ENCODE measurements at regions not wholly inside any gene's neighbourhood (a gene's known extent, or its start where the extent isn't known, plus 50 kb on each side); places are given as distances from the start of the nearest gene placed in this dataset.
"Not testable (repeated sequence)": the region's sequence is repeated elsewhere in the genome, so short reads cannot be mapped to it uniquely, and the experiment has no call there.

GRCh38 chr5:108528655-108529054 is 146.8 kb upstream of the FBXL17 start:
- DNase-seq, result no peak

DNA sequence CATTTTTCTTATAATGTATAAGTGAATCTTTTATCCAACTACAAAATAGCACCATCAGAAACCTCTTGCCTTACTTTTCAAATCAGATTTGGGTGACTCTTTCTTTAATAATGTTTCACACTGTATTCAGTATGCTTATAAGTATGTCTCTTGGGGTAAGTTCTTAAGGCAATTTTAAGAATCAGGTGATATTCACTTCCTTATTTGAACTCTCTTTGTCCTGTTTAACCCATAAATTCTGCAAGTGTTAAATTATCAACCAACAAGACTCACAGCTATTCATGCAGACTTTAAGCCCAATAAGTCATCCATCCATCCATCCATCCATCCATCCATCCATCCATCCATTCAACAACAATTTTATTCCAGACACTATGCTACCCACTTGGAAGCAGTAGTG is 142.7 kb upstream of the FBXL17 start:
- no peak for DNase-seq

- no peak for DNase-seq
These were observed 141.5 kb upstream of the FBXL17 start for GRCh38 chr5:108523360-108523759.

GRCh38 chr5:108521841-108522506 is 140.1 kb upstream of the FBXL17 start:
- DNase-seq, result peak; percentile 34 to 44

GRCh38 chr5:108521011-108521700 is 139.3 kb upstream of the FBXL17 start:
- DNase-seq, result no peak

DNA sequence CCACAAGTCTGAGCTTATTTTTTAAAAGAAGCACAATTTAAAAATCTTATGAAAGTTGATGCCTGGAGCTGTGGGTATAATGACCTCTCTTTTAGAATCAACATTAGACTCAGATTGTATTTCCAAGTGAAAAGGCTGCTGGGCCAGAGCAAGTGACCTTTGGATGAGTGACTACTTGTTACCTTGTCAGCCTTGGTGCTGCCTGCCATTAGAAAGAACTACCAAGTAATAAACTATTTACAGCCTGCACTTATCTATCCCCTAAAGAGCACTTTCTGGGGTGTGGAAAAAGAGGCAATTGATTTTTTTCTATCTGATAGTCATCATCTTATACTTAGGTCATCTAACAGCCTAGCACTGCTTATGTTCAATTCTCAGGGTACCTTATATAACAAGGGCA is 134.9 kb upstream of the FBXL17 start:
- DNase-seq, result no peak

GRCh38 chr5:108515517-108516105 is 133.7 kb upstream of the FBXL17 start:
- DNase-seq, result no peak

DNA sequence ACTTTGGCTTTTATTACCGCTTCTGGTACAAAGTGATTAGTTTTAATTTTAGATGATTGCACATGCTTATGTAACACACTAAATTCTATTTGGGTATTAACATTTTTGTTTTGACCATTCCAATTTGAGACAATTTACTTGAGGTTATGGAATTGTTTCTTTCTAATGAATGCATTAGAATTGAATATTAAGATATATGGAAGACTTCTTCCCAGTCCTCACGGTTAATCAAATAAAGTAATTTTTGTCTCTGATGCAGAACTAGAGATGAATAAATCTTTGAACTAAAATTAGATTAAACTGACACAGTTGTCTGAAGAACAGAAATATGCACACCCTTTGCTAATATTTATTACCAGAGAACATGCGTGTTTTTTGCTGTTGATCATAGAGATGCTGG is 127.1 kb upstream of the FBXL17 start:
- no peak for DNase-seq

GRCh38 chr5:108507631-108508030 is 125.7 kb upstream of the FBXL17 start:
- no peak for DNase-seq

GRCh38 chr5:108505608-108506007 is 123.7 kb upstream of the FBXL17 start:
- DNase-seq, result no peak

DNA sequence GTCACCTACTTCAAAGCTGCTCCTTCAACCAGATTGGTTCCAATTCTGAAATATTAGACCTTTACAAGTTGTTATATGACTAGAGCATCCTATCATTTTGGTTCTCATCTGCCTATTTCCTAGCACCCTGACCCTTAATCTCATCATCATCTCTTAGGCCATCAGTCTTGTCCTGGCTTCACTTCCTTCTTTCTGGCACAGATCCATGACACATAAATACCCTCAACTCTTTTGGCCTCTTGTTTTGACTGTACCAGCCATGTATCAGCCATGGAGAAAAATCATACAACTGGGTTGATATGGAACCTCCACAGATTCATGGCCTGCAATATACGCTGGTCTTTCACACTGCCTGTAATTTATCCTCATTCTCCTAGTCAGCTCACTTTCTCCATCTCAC is 123.1 kb upstream of the FBXL17 start:
- DNase-seq, result no peak

- DNase-seq, result no peak
These were observed 122.1 kb upstream of the FBXL17 start for GRCh38 chr5:108503986-108504385.

GRCh38 chr5:108495615-108496014 is 113.7 kb upstream of the FBXL17 start:
- not testable (repeated sequence) for DNase-seq

GRCh38 chr5:108487951-108488350 is 106.1 kb upstream of the FBXL17 start:
- DNase-seq, result no peak

- DNase-seq, result no peak
These were observed 102.1 kb upstream of the FBXL17 start for GRCh38 chr5:108484035-108484434.

DNA sequence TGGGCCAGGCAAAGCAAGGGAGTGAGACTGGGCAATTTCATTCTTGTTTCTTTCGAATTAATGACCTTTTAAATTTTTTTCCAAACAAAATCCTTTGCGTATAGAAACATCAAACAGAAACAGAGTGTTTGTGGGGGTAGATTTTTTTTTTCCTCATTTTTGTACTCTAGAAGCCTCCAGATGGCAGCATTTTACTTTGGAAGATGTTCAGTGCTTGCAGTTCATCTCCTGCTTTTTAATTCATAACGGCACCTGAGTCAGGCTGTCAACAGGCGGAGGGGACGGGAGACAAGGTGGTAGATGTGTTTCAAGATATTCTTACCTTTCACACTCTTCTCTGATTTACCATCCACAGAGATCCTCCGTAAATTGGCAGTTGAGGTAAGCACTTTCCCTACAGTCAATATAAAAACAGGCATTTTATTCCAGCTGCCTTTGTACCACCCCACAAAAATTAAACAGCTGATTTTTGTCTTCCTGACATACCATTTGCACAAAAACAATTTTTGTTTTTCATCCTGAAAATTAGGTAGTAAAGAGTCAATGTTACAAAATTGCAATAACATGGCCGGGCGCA is 99.5 kb upstream of the FBXL17 start:
- peak; percentile 12 to 58 for DNase-seq

- DNase-seq, result no peak
These were observed 90.3 kb upstream of the FBXL17 start for GRCh38 chr5:108472237-108472636.

DNA sequence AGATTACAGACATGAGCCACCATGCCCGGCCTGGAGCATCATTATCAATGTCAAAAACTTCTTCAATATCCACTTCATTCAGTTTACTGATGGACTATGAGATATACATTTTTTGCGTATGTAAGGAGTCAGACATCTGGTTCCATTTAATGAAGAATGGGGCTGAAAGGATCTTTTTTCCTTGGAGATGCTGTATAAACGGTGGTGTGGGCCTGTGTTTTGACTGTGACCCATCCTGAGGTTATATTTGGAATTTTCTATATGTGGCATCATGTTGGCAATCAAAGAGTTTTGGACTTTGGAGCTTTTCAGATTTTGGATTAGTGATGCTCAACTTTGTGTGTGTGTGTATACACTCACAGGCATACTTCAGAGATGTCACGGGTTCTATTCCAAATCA is 85.7 kb upstream of the FBXL17 start:
- DNase-seq, result no peak

DNA sequence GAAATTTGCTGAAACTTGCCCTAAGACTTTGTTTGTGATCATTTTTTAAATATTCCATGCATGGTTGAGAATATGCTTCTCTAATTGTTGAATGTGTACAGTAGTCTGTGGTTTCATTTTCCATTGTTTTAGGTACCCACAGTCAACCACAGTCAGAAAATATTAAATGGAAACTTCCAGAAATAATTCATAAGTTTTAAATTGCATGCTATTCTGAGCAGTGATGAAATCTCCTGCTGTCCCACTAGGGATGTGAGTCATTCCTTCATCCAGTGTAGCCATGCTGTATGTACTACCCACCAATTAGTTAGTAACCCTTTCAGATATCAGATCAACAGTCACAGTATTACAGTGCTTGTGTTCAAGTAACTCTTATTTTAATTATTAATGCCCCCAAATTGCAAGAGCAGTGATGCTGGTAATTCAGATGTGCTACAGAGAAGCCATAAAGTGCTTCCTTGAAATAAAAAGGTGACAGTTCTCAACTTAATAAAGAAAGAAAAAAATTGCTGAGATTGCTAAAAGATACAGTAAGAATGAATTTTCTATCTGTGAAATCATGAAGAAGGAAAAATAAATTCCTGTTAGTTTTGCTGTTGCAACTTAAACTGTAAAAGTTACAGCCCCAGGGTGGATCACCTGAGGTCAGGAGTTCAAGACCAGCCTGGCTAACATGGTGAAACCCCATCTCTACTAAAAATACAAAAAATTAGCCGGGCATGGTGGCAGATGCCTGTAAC is 79.9 kb upstream of the FBXL17 start:
- DNase-seq, result no peak

DNA sequence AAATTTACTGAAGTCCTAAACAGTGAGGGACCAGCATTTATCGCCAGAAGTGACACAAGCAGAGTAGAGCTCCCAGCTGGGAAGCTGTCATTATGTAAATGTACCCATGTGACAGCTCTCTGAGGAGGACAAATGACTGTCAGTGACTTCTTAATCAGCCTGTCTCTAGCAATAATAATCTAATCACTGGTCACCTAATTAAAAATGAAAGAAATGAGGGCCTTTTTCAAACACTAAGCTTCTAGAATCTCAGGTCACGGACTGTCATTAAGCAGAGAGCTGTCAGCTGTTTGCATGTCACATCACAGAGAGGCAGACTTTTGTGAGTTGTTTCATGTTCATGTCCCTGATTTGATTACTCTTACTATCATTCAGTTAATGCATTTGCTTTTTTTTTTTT is 77.9 kb upstream of the FBXL17 start:
- no peak for DNase-seq

DNA sequence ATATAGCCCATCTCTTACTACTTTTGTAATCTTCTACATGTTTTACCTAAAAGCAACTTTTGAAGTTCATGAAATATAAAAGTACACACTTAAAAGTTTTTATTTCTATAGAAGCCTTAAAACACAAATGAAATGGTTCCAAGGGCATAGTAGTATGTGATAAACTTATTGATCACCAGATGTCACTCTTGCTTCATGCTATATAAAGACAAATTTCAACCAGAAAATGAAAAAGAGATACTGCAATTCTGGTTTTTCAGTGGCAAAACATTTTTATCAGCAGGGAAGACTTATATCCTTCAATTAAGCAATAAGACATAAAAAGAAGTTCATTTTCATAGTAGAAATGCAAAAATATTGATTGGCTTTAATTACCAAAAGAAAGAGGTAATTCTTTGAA is 69.4 kb upstream of the FBXL17 start:
- DNase-seq, result no peak

GRCh38 chr5:108444130-108444529 is 62.2 kb upstream of the FBXL17 start:
- DNase-seq, result not testable (repeated sequence)

GRCh38 chr5:108442063-108442651 is 60.3 kb upstream of the FBXL17 start:
- DNase-seq, result not testable (repeated sequence)
